ENCODE measurements at regions not wholly inside any gene's neighbourhood (a gene's known extent, or its start where the extent isn't known, plus 50 kb on each side); places are given as distances from the start of the nearest gene placed in this dataset.
"Not testable (repeated sequence)": the region's sequence is repeated elsewhere in the genome, so short reads cannot be mapped to it uniquely, and the experiment has no call there.

- no peak for DNase-seq
These were observed 377.0 kb upstream of the VRK2 start for GRCh38 chr2:57669570-57669969.

- no peak for DNase-seq
These were observed 372.6 kb upstream of the VRK2 start for GRCh38 chr2:57674025-57674424.

- no peak for DNase-seq
These were observed 371.9 kb upstream of the VRK2 start for GRCh38 chr2:57674743-57675142.

- DNase-seq, result no peak
These were observed 369.3 kb upstream of the VRK2 start for GRCh38 chr2:57677296-57677695.

- DNase-seq, result no peak
These were observed 365.0 kb upstream of the VRK2 start for GRCh38 chr2:57681650-57682049.

- DNase-seq, result no peak
These were observed 361.6 kb upstream of the VRK2 start for GRCh38 chr2:57685032-57685431.

GRCh38 chr2:57692395-57692794 lies 354.2 kb upstream of the VRK2 start:
- no peak for DNase-seq

DNA sequence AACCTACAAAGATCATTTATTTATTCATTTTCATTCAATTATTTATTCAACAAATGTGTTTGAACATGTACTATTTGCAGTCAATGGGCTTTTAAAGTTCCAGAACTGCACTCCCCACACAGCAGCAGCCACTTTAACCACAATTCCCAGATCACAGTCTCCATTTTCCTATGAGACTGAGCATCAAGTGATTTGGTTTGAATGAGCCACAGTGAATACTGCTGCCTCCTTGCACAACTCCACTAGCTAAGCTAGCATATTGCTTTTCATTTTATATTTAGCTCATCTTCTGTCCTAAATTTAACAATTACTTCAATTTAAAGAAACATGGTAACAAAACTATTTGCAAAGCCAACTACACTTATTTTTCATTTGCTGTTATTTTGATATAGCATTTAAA lies 353.4 kb upstream of the VRK2 start:
- no peak for DNase-seq

DNA sequence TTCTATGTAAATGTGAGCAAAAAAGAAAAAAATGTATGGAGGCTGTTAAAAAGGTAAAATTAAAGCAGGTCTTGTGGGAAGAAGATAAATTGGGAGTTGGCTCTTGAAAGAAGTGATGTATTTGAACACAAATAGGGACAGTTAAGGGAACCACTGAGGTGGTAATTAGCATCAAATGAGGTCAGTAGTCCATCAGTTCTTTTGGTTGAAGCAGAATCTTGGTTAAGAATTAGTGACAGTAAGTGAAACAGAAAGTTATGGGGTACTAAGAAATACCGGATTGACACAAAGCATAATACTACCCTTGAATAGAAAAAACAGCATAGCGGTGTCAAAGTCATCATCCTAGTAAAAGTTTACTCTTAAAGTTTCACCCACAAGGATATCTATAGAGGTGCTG lies 352.6 kb upstream of the VRK2 start:
- no peak for DNase-seq

DNA sequence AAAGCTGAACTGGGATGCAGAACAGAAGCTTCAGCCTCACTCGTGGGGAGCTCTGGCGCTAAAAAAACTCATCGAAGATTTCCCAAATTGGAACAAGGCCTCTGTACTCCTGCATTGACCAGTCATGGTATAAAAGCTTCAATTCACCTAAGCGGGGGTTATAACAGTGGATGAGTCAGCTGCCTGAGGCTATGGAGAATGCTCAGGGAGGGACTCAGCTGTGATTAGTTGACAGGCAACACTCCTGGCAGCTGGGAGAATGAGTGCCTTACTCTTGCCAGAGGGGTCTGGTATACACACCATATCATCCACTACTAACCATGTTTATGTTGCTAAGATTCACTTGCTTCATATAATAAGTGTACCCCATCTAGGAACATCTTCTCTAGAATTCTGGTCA lies 350.6 kb upstream of the VRK2 start:
- no peak for DNase-seq

- no peak for DNase-seq
These were observed 348.2 kb upstream of the VRK2 start for GRCh38 chr2:57698392-57698791.

DNA sequence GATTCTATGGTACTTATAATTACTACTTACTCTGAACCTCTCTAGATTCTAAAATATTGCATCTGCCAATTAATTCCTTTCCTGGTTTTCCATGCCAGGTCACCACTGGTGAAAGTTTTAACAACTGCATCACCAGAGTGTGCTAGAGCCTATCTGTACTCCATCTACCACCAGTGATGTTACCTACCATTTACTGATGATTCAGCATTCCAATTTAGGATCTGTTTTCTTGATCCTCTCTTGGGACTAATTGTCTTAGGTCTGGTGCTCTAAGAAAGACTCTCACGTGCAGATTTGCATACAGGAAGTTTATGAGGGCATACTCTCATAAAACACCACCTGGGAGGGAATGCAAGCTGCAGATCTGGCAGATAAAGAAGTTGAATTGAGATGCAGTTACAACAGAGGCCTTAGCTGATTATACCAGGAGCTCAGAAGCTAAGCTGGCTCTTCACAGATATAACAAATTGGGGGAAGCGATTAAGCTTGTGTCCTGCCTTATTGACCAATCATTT lies 347.6 kb upstream of the VRK2 start:
- DNase-seq, result no peak

DNA sequence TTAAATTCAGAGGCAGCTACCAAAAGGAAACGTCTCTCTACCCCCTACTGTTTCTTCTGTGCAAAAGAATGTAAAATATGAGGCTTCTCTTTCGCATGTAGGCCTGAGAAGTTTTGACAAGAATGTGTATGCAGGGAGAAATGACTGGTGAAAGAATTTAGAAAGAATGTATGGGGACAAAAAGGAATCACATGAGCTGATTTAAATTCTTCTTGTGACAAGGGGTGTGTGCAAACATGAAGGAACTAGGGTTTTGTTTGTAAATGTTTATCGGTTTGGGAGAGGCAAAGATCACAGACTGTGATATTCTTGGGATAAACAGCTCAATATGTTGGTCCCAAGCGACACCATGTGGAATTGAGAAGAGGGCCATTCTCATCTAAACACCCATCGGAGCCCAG lies 345.2 kb upstream of the VRK2 start:
- DNase-seq, result no peak

DNA sequence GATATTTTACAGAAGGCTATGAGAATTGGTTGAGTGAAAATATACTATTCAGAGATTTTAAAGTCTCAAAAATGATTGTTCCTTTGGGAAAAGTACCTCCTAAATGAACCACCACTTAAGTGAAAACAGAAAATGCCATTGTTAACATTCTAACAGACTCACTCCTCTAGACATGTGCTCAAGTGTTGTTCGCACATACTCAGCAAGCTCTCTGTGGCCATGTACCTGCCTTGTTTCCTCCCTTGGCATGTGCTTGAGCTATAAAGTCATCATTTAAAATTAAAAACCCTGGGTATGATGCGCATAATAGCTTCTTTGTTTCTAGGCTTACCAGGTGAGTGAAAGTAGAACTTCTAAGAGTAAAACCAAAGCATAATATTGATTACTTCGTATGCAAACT lies 343.2 kb upstream of the VRK2 start:
- no peak for DNase-seq

DNA sequence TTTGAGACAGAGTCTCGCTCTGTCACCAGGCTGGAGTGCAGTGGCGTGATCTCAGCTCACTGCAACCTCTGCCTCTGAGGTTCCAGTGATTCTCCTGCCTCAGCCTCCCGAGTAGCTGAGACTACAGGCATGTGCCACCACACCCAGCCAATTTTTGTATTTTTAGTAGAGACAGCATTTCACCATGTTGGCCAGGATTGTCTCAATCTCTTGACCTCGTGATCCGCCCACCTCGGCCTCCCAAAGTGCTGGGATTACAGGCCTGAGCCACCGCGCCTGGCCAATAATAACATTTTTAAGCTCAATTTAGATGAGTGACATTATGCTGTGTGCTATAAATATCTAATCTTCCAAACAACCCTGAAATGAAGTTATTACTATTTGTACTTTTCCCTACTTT lies 338.8 kb upstream of the VRK2 start:
- not testable (repeated sequence) for DNase-seq

DNA sequence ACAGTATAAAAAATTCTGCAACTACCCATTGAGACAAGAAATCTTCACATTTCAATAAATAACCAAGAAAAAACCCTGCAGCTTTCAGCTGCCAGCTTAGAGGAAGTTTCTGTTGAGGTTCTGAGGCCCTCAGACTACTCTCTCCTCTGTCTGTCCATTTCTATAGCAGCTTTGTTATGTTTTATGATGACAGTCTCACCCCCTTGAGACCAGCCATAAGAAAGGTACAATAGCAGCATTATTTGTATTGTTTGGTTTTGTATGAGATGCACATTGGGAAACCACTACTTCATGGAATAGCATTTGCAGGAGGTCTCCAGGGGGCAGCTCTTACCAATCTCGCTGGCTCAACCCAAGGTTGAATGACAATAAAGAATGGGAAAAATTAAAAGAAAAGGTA lies 334.6 kb upstream of the VRK2 start:
- no peak for DNase-seq

GRCh38 chr2:57720728-57721627 lies 325.6 kb upstream of the VRK2 start:
- peak; percentile 46 for DNase-seq

DNA sequence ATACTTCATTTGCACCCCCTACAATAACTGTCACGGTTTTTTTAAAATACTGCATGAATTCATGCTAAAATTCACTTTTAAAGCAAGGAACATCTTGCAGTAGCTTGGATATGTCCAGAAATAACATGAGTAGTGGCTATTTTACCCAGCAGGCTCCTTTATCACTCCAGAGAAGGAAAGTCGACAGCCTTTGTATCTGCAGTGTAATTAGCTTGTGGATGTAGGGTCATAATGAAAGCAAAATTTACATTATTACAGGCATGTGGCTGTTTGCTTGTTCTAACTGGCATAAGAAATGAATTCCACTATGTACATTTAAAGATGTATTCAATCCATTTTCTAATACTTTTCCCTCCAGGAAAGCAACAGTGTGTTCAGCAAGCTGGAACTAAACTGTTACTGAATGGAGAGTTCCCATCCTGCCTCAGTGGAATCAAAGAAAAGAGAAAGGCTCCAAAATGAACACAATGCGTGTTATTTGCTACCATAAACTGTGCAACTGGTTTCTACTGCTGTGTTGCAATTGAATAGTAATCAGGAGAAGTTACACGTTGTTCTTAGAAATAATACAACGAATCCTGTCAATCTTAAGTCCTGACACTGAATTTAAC lies 321.2 kb upstream of the VRK2 start:
- no peak for DNase-seq

DNA sequence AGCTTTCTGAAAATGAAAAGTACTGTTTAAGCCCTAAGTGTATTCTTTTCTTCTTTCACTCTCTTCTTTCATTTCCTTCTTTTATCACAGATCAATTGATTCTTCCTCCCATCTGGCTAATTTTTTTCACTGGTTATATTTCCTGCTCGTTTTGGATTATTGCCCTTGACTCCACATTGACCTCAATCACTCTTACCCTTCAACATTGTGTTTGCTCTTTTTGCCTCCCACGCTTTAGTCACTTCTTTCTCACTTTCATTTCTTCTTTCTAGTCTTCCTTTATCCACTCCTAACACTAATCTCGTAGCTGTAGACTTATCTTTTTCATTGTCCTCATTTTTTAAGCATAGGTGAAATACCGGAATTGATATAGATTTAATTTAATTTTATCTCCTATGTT lies 320.3 kb upstream of the VRK2 start:
- DNase-seq, result no peak

GRCh38 chr2:57728691-57729090 lies 317.9 kb upstream of the VRK2 start:
- no peak for DNase-seq

- DNase-seq, result no peak
These were observed 312.6 kb upstream of the VRK2 start for GRCh38 chr2:57733956-57734355.

DNA sequence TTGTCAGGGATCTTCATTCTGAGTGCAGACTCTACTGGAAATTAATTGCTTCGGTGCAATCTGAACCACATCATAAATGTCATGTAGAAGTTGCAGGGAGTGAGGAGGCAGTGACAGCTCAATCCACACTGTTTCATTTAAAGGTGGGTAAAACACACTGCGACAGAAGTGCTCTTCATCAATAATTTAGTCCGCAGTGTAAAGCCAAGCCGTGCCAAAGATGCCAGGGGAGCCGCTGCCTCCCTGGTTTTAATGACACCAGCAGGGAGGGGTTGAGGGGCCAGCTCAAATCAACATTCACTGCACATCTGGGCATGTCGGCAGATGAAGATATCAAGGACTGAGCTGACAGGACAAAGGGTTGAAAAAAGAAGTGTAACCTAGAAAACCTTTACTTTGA lies 305.7 kb upstream of the VRK2 start:
- no peak for DNase-seq

DNA sequence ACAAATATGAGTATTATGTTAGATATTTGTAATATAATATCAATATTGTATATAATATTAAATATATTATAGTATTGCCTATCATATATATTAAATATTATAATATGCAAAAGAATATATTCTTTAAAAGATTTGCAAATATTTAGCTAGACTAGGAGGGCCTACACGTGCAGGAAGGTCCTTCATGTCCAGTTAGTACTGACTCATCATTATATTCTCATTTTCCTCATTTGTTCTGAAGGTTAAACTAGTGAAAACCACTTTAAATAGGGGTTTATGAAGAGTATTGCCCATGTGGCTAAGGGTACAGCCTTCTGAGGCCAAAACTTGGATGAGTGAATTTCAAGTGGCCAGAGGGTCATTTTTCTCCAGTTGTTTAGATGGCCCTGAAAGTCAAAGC lies 293.0 kb upstream of the VRK2 start:
- no peak for DNase-seq

- no peak for DNase-seq
These were observed 287.9 kb upstream of the VRK2 start for GRCh38 chr2:57758686-57759085.

GRCh38 chr2:57759131-57759530 lies 287.5 kb upstream of the VRK2 start:
- no peak for DNase-seq
